GM21360 (cell line): ENCODE measurements at regions not wholly inside any gene's neighbourhood (a gene's known extent, or its start where the extent isn't known, plus 50 kb on each side); places are given as distances from the start of the nearest gene placed in this dataset.

Source experiments
- ATAC-seq: cut with Tn5 transposase; IDR thresholded peaks from one replicate; pipeline ENCODE4 v1.9.1; 2021; ENCODE audit warnings: mild to moderate bottlenecking, moderate library complexity; ENCODE audit not compliant: unreplicated experiment

- peak; percentile 35 for ATAC-seq
Measured at GRCh38 chr10:3850999-3851937, 66.3 kb upstream of the KLF6 start.

GRCh38 chr10:3848775-3849635, 64.0 kb upstream of the KLF6 start:
- ATAC-seq = no peak

GRCh38 chr10:3848005-3848774, 63.2 kb upstream of the KLF6 start:
- ATAC-seq = no peak

GRCh38 chr10:3846736-3847135, 61.7 kb upstream of the KLF6 start:
- ATAC-seq = no peak

GRCh38 chr10:3844491-3845025, 59.5 kb upstream of the KLF6 start:
- no peak for ATAC-seq

GRCh38 chr10:3838460-3839437, 53.7 kb upstream of the KLF6 start:
- ATAC-seq = no peak

- ATAC-seq = no peak
Measured at GRCh38 chr10:3837647-3838459, 52.8 kb upstream of the KLF6 start.

GRCh38 chr10:3836222-3836820, 51.3 kb upstream of the KLF6 start:
- ATAC-seq = peak; percentile 49

GRCh38 chr10:3835770-3836169, 50.8 kb upstream of the KLF6 start:
- no peak for ATAC-seq

- no peak for ATAC-seq
Measured at GRCh38 chr10:3834947-3835346, 49.9 kb upstream of the KLF6 start.
